AG08396 (cell line): ENCODE measurements at regions not wholly inside any gene's neighbourhood (a gene's known extent, or its start where the extent isn't known, plus 50 kb on each side); places are given as distances from the start of the nearest gene placed in this dataset.

Experiments
- DNase-seq: peaks from one replicate; pipeline ENCODE4 v3.0.0; 2012; ENCODE audit warnings: low spot score, mixed read lengths

DNA sequence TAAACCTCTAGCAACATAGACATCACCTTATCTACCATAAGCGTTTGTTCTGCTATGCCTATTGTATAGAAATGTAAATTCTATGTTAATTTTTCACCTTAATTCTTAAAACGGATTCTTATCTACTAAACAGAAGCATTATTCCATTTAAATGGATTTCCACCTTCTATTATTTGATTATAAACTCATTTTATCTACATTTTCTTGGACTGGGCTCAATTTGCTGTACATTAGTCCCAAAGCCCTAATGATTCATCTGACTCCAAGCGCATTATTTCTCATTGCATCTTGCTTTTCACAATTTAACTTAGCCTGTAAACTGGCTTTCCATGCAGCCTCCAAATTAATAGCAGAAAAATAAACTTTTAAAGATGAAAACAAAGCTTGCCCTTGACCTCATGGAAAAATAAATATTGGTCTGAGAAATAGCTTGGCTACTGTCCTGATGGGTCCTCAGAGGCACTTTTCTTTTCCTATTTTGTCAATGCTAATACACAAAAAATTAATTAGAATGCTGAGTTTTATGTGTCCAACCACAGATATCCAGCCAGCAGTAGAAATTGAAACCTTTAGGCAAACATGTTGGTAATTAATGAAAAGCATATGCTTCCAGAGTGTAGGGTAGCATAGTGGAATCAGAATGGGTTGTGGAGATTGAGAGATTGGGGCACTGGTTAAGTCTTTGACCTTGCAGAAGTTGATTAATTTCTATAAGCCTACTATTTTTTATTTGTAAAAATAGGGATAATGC is 81.4 kb upstream of the CFAP20DC start:
- DNase-seq = no peak

DNA sequence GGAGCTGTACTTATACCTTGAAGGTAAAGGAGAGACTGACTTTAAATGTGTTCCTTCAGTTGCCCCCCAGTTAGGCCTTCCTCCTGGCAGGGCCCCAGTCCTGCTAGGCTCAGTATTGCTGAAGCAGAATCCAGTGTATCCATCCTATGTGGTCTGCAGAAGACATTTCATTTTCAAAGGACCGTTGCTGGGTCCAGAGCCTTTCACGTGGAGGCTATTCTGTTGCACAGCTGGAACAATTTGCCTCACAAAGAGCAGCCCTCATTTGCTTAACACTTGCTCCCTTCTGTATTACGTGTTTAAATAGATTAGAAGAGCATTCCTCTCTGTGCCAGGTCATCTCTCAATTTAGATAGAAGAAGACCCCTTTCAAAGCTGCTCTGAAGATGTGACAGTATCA is 78.9 kb upstream of the CFAP20DC start:
- DNase-seq = no peak

DNA sequence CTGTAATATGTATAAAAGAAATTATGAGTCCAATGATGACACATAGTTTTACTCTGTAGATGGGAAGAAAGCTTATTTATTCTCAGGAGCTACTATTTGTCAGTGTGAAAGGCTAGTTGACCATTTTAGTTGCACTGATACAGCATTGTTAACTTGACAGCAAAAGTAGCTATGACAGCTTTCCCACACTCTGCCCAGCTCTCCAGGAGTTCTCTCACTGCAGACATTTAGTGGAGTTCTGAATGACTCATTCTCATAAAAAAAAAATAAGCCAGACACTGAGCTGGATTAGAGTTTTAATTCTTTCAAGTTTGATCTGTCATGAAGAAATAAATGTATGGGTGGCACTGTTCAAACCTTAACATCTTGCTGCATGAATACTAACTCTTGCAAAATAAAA is 77.2 kb upstream of the CFAP20DC start:
- DNase-seq = peak; percentile 51

DNA sequence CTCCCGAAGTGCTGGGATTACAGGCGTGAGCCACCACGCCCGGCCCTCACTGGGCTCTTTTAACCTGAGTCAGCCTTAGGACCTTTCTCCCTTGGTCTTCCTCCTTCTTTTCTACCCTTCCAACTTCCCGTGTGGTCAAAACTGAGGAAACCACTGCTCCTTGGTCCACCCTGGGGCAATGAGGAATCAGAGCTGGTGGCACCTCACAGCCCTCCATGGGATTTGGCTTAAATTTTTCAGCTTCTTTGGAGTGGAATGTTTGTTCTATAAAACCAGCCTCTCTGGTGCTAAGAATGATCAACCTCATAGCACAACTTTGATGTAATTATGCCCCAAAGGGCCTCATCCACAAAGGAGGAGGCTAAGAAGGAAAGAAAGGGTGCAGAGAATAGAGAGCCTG is 76.6 kb upstream of the CFAP20DC start:
- DNase-seq = no peak

DNA sequence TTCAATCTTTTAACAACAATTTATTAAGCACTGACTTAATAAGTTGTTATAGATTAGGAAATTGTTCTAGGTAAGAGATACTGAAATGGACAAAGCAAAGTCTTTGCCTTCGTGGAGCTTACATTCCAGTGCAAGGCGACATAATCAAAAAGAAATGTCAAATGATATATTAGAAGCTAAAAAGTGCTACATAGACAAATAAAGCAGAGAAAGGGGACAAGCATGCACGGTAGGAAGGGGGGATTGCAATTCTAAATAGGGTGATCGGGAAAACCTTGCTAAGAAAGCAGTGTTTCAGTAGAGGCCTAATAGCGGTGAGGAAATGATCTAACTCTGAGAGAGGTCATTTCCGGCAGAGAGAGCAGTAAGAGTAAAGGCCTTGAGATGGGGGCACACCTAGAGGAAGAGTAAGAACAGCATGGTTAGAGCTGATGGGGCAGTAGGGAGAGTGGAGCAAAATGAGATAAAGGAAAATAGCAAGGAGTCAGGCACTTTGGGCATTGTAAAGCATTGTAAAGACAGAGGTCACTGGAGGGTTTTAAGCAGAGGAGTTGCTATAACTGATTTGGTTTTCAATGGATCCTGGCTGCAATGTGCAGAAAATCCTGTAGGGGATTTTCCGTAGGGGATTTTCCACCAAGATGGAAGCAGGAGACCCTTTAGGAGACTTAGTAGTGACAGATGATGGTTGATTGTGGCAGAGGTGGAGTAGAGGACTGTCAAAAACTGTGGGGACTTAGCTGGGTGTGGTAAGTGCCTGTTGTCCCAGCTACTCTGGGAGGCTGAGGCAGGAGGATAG is 71.7 kb upstream of the CFAP20DC start:
- DNase-seq = no peak

DNA sequence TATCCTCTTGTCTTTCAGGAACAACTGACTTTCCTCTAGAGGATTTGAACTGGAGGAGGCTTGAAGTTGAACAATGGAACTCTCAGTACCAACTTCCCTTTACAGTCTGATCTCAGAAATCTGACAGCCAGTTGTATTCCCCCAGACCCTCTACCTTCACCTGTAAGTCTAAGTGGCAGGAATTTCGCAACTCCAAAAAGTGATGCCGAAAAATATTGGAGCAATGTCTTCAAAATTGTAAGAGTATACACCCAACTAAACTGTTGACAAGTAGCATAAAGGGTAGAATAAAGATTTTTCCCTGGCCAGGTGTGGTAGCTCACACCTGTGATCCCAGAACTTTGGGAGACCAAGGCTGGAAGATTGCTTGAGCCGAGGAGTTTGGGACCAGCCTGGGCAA is 69.1 kb upstream of the CFAP20DC start:
- no peak for DNase-seq

DNA sequence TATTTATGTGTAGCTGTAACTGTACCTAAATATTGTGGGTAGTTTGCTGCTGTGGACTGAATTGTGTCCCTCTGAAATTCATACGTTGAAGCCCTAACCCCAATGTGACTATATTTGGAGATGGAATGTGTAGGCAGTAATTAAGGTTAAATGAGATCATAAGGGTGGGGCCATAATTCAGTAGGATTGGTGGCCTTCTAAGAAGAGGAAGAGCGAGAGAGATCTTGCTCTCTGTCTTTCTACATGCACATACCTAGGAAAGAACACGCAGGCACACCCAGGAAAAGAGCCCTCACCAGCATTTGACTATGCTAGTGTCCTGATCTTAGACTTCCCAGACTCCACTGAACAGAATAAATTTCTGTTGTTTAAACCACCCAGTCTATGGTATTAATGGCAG is 67.6 kb upstream of the CFAP20DC start:
- no peak for DNase-seq

DNA sequence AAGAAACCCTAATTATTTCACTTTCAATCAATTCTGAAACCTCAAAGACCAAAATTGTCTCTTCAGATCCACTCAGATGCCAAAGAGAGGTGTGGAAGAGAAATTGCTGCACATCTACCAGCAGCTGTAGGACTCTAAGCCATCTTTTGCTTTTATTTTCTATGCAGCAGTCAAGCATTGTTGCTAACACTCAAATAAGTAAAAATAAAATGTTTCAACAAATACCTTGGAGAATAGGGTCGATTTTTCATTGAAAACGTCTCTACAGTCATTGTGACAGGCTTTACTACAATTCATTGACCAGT is 66.4 kb upstream of the CFAP20DC start:
- no peak for DNase-seq

DNA sequence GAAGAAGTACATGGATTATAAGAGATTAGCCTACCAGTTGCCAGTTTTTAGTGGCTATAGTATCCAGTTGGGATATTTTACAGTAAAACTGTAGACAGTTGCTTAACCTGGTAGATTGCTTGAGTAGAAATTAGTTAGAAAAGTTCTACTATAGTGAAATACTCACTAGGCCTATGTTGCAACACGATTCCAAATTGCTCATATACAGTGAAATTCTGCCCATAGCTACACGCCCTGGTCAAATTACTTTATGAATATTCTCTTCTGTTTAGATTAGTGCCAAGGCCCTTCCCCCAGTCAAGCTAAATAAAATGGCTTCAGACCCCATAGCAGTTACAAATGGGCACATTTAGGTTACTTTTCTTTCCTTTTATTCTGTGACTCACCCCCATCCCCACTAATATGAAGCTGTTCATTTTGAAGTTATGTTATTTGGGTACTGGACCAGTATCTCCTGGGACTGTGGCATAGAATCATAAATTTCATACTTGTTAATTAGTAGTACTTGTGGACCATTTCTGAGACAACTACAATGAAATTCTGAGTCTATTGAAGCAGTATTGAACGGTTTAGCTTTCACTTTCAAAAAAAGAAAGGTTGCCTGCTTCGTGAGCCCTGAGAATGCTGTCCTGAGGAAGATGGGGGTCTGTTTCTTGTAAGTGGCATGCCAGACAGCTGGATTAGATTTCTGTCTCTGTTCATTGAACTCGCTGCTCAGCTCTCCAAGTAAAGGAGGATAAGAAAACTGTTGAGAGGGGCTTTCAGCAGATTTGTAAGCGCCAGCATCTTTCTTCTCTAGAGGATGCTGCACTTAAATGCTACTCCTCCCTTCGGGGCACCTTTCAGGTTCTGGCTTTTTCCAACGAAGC is 65.8 kb upstream of the CFAP20DC start:
- no peak for DNase-seq

DNA sequence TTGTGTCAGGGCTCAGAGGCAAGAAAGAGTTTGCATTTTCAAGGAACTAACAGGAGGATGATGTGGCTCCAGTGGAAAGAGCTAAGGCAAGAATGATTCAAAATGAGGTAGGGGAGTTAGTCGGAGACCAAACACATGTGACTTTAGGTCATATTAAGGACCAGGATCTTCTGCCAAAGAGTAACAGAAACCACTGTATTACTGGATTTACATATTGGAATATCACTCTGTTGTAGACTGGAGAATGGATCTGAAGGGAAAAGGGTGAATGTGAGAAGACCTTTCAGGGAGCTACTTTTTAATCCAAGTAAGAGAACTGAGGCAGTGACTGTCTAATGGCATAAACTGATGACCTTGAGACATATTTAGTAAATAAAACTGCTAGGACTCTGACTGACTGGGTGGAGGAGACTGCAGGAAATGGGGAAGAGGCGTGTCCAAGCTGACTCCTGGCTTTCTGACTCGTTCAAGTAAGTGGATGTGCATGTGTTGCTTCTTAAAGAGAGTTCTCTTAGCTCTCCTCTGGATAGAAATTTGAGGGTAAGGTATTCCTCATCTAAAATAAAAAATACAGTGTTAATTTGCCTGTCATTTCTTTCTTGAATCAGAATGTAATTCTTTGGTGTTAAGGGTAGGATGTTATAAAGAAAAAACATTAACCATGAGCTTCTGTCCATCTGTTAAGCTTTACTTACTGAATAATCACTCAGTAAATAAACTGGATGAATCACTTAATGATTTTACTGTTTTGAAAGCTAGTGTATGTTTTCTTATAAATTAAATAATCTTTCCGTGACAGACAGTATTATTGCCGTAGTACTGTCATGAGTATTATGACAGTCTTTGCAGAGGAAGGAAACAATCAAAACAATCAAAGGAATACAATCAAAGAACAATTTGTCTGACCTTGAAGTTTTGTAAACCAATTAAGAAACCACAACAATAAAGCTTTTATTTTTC is 58.3 kb upstream of the CFAP20DC start:
- peak; percentile 31 for DNase-seq

DNA sequence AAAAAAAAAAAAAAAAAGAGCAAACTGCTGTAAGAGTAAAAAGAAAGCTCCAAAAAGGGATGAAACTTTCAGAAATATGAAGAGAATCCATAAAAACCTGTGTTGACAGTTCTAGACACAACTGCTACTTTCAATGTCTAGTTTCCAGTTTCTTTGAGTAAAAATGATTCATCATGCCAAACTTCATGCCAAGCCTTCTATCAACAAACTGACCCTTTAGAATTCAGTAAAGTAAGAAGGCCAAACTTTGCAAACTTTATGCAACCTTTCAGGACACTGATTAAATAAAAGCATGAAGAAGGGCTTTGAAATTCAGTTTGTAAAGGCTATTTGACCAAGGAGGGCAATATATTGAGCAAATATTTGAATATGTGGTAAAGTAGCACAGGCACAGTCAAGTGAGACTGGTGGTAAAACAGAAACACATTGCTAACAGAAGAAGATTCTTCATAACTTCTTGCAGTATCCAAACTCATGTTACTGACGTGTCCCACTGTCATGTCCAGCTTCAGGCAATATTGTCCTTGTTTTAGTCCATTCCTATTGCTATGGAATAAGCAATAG is 56.3 kb upstream of the CFAP20DC start:
- DNase-seq = no peak

DNA sequence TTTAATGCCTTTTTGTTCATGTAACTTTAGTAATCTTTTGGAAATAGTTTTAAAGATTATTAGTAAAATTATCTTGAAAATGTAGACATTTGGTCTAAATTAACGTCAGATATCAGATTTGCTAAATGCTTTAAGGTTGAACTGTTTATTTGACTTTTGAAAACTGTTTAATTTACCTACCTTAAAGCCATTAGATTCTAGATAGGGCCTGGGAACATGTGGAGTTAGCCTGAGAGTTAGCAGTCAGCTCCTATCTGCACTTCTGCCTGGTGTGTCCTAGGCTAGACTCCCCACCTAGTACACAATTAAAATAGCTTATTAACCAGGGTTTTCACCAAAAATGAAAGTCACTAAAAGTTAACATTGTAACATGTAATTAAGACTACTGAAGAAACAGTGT is 53.7 kb upstream of the CFAP20DC start:
- DNase-seq = no peak

DNA sequence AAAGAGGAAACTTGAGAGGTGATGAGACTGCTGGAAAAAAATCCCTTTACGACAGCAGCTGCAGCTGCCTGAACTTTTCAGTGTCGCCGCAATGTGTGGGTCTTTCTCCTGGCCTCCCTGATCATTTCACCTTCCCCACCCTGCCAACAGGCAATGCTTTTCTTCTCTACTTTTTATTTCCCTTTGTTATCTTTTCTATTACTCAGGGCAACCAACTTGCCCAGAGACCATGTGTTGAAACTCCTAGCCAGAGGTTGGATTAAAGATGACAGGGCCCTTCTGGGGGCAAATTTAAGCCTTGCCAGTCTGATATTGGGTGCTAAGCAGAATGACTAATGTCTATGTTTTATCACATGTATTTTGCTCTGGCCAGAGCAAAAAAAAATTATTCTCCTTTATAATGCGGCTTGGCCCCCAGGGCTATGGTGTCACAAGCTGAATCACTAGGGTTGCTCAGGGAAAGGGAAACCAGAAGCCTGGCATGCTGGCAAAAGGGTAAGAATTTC is 51.5 kb upstream of the CFAP20DC start:
- no peak for DNase-seq
